ENCODE measurements at regions not wholly inside any gene's neighbourhood (a gene's known extent, or its start where the extent isn't known, plus 50 kb on each side); places are given as distances from the start of the nearest gene placed in this dataset.
"Not testable (repeated sequence)": the region's sequence is repeated elsewhere in the genome, so short reads cannot be mapped to it uniquely, and the experiment has no call there.

- not testable (repeated sequence) for H3K36me3 ChIP-seq (replicated peaks; ENCODE audit: insufficient read depth, low read length); H2AFZ ChIP-seq (ENCODE audit: low read length); H3K79me2 ChIP-seq (ENCODE audit: low read length); H3K9me2 ChIP-seq (replicated peaks; ENCODE audit: insufficient read depth, low read length); H3K4me1 ChIP-seq (ENCODE audit: low read length); H3K27me3 ChIP-seq (replicated peaks; ENCODE audit: insufficient read depth, low read length); H3K9me3 ChIP-seq (replicated peaks; ENCODE audit: insufficient read depth, low read length); H3K9ac ChIP-seq (ENCODE audit: low read length); H3K4me3 ChIP-seq (ENCODE audit: low read length); H3F3A ChIP-seq (ENCODE audit: insufficient read depth, low read length); H4K20me1 ChIP-seq (ENCODE audit: insufficient read depth, low read length); DNase-seq; H3K27ac ChIP-seq (ENCODE audit: low read length); H3K4me2 ChIP-seq (ENCODE audit: low read depth, low read length)
Measured at GRCh38 chr7:56370208-56370872, 254.1 kb upstream of the NUPR2 start.

- not testable (repeated sequence) for H3K36me3 ChIP-seq (replicated peaks; ENCODE audit: insufficient read depth, low read length); H3K4me1 ChIP-seq (ENCODE audit: low read length); H3K9me2 ChIP-seq (replicated peaks; ENCODE audit: insufficient read depth, low read length); H3K79me2 ChIP-seq (ENCODE audit: low read length); H3K9me3 ChIP-seq (replicated peaks; ENCODE audit: insufficient read depth, low read length); DNase-seq; H3K9ac ChIP-seq (ENCODE audit: low read length); H2AFZ ChIP-seq (ENCODE audit: low read length); H4K20me1 ChIP-seq (ENCODE audit: insufficient read depth, low read length); H3F3A ChIP-seq (ENCODE audit: insufficient read depth, low read length); H3K4me3 ChIP-seq (ENCODE audit: low read length); H3K27me3 ChIP-seq (replicated peaks; ENCODE audit: insufficient read depth, low read length); H3K4me2 ChIP-seq (ENCODE audit: low read depth, low read length); H3K27ac ChIP-seq (ENCODE audit: low read length)
Measured at GRCh38 chr7:56367914-56368313, 251.7 kb upstream of the NUPR2 start.

GRCh38 chr7:56367411-56367810 lies 251.2 kb upstream of the NUPR2 start:
- not testable (repeated sequence) for H3K9me3 ChIP-seq (replicated peaks; ENCODE audit: insufficient read depth, low read length); H4K20me1 ChIP-seq (ENCODE audit: insufficient read depth, low read length); H3K27me3 ChIP-seq (replicated peaks; ENCODE audit: insufficient read depth, low read length); H3K4me1 ChIP-seq (ENCODE audit: low read length); H3F3A ChIP-seq (ENCODE audit: insufficient read depth, low read length); H3K36me3 ChIP-seq (replicated peaks; ENCODE audit: insufficient read depth, low read length); H2AFZ ChIP-seq (ENCODE audit: low read length); H3K4me2 ChIP-seq (ENCODE audit: low read depth, low read length); H3K27ac ChIP-seq (ENCODE audit: low read length); H3K9ac ChIP-seq (ENCODE audit: low read length); H3K4me3 ChIP-seq (ENCODE audit: low read length); DNase-seq; H3K9me2 ChIP-seq (replicated peaks; ENCODE audit: insufficient read depth, low read length); H3K79me2 ChIP-seq (ENCODE audit: low read length)

GRCh38 chr7:56366701-56367100 lies 250.5 kb upstream of the NUPR2 start:
- not testable (repeated sequence) for H3K79me2 ChIP-seq (ENCODE audit: low read length); H3K9me2 ChIP-seq (replicated peaks; ENCODE audit: insufficient read depth, low read length); H3K36me3 ChIP-seq (replicated peaks; ENCODE audit: insufficient read depth, low read length); H3K27me3 ChIP-seq (replicated peaks; ENCODE audit: insufficient read depth, low read length); H3K4me1 ChIP-seq (ENCODE audit: low read length); H3K9me3 ChIP-seq (replicated peaks; ENCODE audit: insufficient read depth, low read length); DNase-seq; H3K9ac ChIP-seq (ENCODE audit: low read length); H3F3A ChIP-seq (ENCODE audit: insufficient read depth, low read length); H3K27ac ChIP-seq (ENCODE audit: low read length); H3K4me2 ChIP-seq (ENCODE audit: low read depth, low read length); H3K4me3 ChIP-seq (ENCODE audit: low read length); H2AFZ ChIP-seq (ENCODE audit: low read length); H4K20me1 ChIP-seq (ENCODE audit: insufficient read depth, low read length)

GRCh38 chr7:56352576-56352975 lies 236.4 kb upstream of the NUPR2 start:
- not testable (repeated sequence) for H3K36me3 ChIP-seq (replicated peaks; ENCODE audit: insufficient read depth, low read length); H3K4me2 ChIP-seq (ENCODE audit: low read depth, low read length); H3K27me3 ChIP-seq (replicated peaks; ENCODE audit: insufficient read depth, low read length); H3K4me3 ChIP-seq (ENCODE audit: low read length); H3K9me3 ChIP-seq (replicated peaks; ENCODE audit: insufficient read depth, low read length); H3K79me2 ChIP-seq (ENCODE audit: low read length); H4K20me1 ChIP-seq (ENCODE audit: insufficient read depth, low read length); H3K9me2 ChIP-seq (replicated peaks; ENCODE audit: insufficient read depth, low read length); H3K9ac ChIP-seq (ENCODE audit: low read length); H3K4me1 ChIP-seq (ENCODE audit: low read length); H3F3A ChIP-seq (ENCODE audit: insufficient read depth, low read length); H3K27ac ChIP-seq (ENCODE audit: low read length); DNase-seq; H2AFZ ChIP-seq (ENCODE audit: low read length)

- not testable (repeated sequence) for H4K20me1 ChIP-seq (ENCODE audit: insufficient read depth, low read length)
Measured at GRCh38 chr7:56351181-56351580, 235.0 kb upstream of the NUPR2 start.

GRCh38 chr7:56348311-56348710 lies 232.1 kb upstream of the NUPR2 start:
- not testable (repeated sequence) for H4K20me1 ChIP-seq (ENCODE audit: insufficient read depth, low read length); H3K79me2 ChIP-seq (ENCODE audit: low read length); H3K4me2 ChIP-seq (ENCODE audit: low read depth, low read length); H3K27ac ChIP-seq (ENCODE audit: low read length); H3K9ac ChIP-seq (ENCODE audit: low read length); H3F3A ChIP-seq (ENCODE audit: insufficient read depth, low read length); H3K4me3 ChIP-seq (ENCODE audit: low read length); DNase-seq; H3K27me3 ChIP-seq (replicated peaks; ENCODE audit: insufficient read depth, low read length); H3K36me3 ChIP-seq (replicated peaks; ENCODE audit: insufficient read depth, low read length); H2AFZ ChIP-seq (ENCODE audit: low read length); H3K9me3 ChIP-seq (replicated peaks; ENCODE audit: insufficient read depth, low read length); H3K4me1 ChIP-seq (ENCODE audit: low read length); H3K9me2 ChIP-seq (replicated peaks; ENCODE audit: insufficient read depth, low read length)

More at GRCh38 chr7:56351181-56351580, 235.0 kb upstream of the NUPR2 start:
- H3K4me1 ChIP-seq (ENCODE audit: low read length); DNase-seq; H3K4me3 ChIP-seq (ENCODE audit: low read length); H3K79me2 ChIP-seq (ENCODE audit: low read length); H3F3A ChIP-seq (ENCODE audit: insufficient read depth, low read length); H3K9me3 ChIP-seq (replicated peaks; ENCODE audit: insufficient read depth, low read length); H3K27ac ChIP-seq (ENCODE audit: low read length); H3K4me2 ChIP-seq (ENCODE audit: low read depth, low read length); H3K9ac ChIP-seq (ENCODE audit: low read length); H2AFZ ChIP-seq (ENCODE audit: low read length); H3K9me2 ChIP-seq (replicated peaks; ENCODE audit: insufficient read depth, low read length); H3K27me3 ChIP-seq (replicated peaks; ENCODE audit: insufficient read depth, low read length); H3K36me3 ChIP-seq (replicated peaks; ENCODE audit: insufficient read depth, low read length): not testable (repeated sequence)

- not testable (repeated sequence) for H3K4me3 ChIP-seq (ENCODE audit: low read length); H4K20me1 ChIP-seq (ENCODE audit: insufficient read depth, low read length); H3K9ac ChIP-seq (ENCODE audit: low read length); H3K4me1 ChIP-seq (ENCODE audit: low read length); H3K79me2 ChIP-seq (ENCODE audit: low read length); H3K9me2 ChIP-seq (replicated peaks; ENCODE audit: insufficient read depth, low read length); H3F3A ChIP-seq (ENCODE audit: insufficient read depth, low read length); H3K4me2 ChIP-seq (ENCODE audit: low read depth, low read length); H3K9me3 ChIP-seq (replicated peaks; ENCODE audit: insufficient read depth, low read length); H2AFZ ChIP-seq (ENCODE audit: low read length); H3K27me3 ChIP-seq (replicated peaks; ENCODE audit: insufficient read depth, low read length); H3K36me3 ChIP-seq (replicated peaks; ENCODE audit: insufficient read depth, low read length); H3K27ac ChIP-seq (ENCODE audit: low read length); DNase-seq
Measured at GRCh38 chr7:56328327-56328726, 212.1 kb upstream of the NUPR2 start.

Data from MM.1S (cell line).